ENCODE measurements at regions not wholly inside any gene's neighbourhood (a gene's known extent, or its start where the extent isn't known, plus 50 kb on each side); places are given as distances from the start of the nearest gene placed in this dataset.

DNA sequence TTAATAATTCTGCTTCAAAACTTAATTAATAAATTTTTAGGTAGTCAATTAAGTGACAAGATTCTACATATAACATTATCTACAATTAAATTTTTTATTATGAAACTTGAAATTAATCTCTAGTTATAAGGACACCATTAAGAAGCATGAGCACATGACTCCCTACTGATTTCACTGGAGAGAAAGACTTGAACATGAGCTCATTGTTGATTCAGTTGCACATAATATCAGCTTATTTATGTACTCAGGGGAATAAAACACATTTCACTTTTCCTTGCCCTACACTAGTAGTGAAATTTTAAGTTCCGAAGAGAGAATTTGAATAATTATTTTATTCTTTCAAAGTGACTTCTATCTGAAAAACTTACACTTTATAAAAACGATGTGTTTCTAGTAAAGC, 370.2 kb upstream of the EPHA7 start:
- TF ChIP-seq SP1 (IDR thresholded peaks at IDR 0.05) (no peak), BHLHE40 (IDR thresholded peaks at IDR 0.05; ENCODE audit: borderline replicate concordance) (no peak), FOXK2 (IDR thresholded peaks at IDR 0.05) (no peak), ZNF384 (IDR thresholded peaks at IDR 0.05) (no peak), LEF1 (IDR thresholded peaks at IDR 0.05; ENCODE audit: borderline replicate concordance) (no peak), FOXA1 (IDR thresholded peaks at IDR 0.05) (no peak), FOXM1 (IDR thresholded peaks at IDR 0.05; ENCODE audit: borderline replicate concordance) (no peak), HDGF (IDR thresholded peaks at IDR 0.05; ENCODE audit: borderline replicate concordance) (no peak), SUZ12 (IDR thresholded peaks at IDR 0.05) (no peak), NFRKB (IDR thresholded peaks at IDR 0.05) (no peak), ELF4 (IDR thresholded peaks at IDR 0.05) (no peak), CTBP1 (IDR thresholded peaks at IDR 0.05; ENCODE audit: borderline replicate concordance) (no peak), TARDBP (IDR thresholded peaks at IDR 0.05) (no peak)
